Erythroblast (primary cell): ENCODE measurements at regions not wholly inside any gene's neighbourhood (a gene's known extent, or its start where the extent isn't known, plus 50 kb on each side); places are given as distances from the start of the nearest gene placed in this dataset.
"Not testable (repeated sequence)": the region's sequence is repeated elsewhere in the genome, so short reads cannot be mapped to it uniquely, and the experiment has no call there.

Source experiments
- DNase-seq, 2 experiments: peaks; one replicate each; lab custom pipeline; 2025; lab: John Stamatoyannopoulos, UW
- GATA1 ChIP-seq: IDR thresholded peaks from 2 replicates; pipeline ENCODE4 v1.6.1; 2011; ENCODE audit warnings: low read depth, mild to moderate bottlenecking, control low read depth, low read length, moderate library complexity
- POLR2A ChIP-seq: IDR thresholded peaks from 2 replicates; pipeline ENCODE4 v1.6.1; 2011; ENCODE audit warnings: mild to moderate bottlenecking, low read length

- not testable (repeated sequence) for DNase-seq
Measured at GRCh38 chr3:185306286-185306685, 52.4 kb upstream of the EHHADH start.

GRCh38 chr3:185306847-185307246 lies 53.0 kb upstream of the EHHADH start:
- no peak for TF ChIP-seq POLR2A
- no peak for TF ChIP-seq GATA1
- DNase-seq = no peak

GRCh38 chr3:185308126-185308754 lies 54.4 kb upstream of the EHHADH start:
- TF ChIP-seq GATA1 (no peak), POLR2A (no peak)
- DNase-seq = peak; percentile 64 to 79

GRCh38 chr3:185309302-185309701 lies 53.6 kb upstream of the MAP3K13 start:
- TF ChIP-seq POLR2A (no peak), GATA1 (no peak)
- no peak for DNase-seq

GRCh38 chr3:185309795-185310194 lies 53.1 kb upstream of the MAP3K13 start:
- TF ChIP-seq POLR2A (no peak), GATA1 (no peak)

GRCh38 chr3:185311991-185312390 lies 50.9 kb upstream of the MAP3K13 start:
- DNase-seq = no peak
- no peak for TF ChIP-seq GATA1
- no peak for TF ChIP-seq POLR2A

More at GRCh38 chr3:185309795-185310194, 53.1 kb upstream of the MAP3K13 start:
- DNase-seq = no peak
